ENCODE measurements at regions not wholly inside any gene's neighbourhood (a gene's known extent, or its start where the extent isn't known, plus 50 kb on each side); places are given as distances from the start of the nearest gene placed in this dataset.

GRCh38 chrX:10288373-10288975 lies 131.7 kb downstream of the CLCN4 start:
- Histone ChIP-seq H3K4me1 (no peaks in the 10 kb centered on the region), H3K36me3 (no peaks in the 10 kb centered on the region), H3K27me3 (no peaks in the 10 kb centered on the region), H3K27ac (no peak overlapping the region), H3K4me3 (no peak overlapping the region), H3K9me3 (no peaks in the 10 kb centered on the region)
- no peak for ATAC-seq
- 51 to 79% methylated on average over 6 to 7 of the region's 7 CpGs for WGBS, 2 donors (ENCODE audit: low coverage in 1 of 2)
- TF ChIP-seq CTCF (IDR thresholded peaks at IDR 0.05) = no peak
- no peak for TF ChIP-seq EP300 (IDR thresholded peaks at IDR 0.05)
- TF ChIP-seq POLR2A (IDR thresholded peaks at IDR 0.05) = no peak
- no peak for TF ChIP-seq POLR2AphosphoS5 (IDR thresholded peaks at IDR 0.05)

GRCh38 chrX:10296576-10296975 lies 139.8 kb downstream of the CLCN4 start:
- H3K36me3 ChIP-seq = no peaks in the 10 kb centered on the region
- no peaks in the 10 kb centered on the region for H3K4me1 ChIP-seq
- no peak overlapping the region for H3K4me3 ChIP-seq
- no peaks in the 10 kb centered on the region for H3K27me3 ChIP-seq
- ATAC-seq = no peak
- TF ChIP-seq CTCF (IDR thresholded peaks at IDR 0.05) (no peak), EP300 (IDR thresholded peaks at IDR 0.05) (no peak), POLR2AphosphoS5 (IDR thresholded peaks at IDR 0.05) (no peak), POLR2A (IDR thresholded peaks at IDR 0.05) (no peak)
- H3K9me3 ChIP-seq = no peaks in the 10 kb centered on the region
- H3K27ac ChIP-seq = no peak overlapping the region

GRCh38 chrX:10310511-10310910 lies 153.7 kb downstream of the CLCN4 start:
- H3K36me3 ChIP-seq = no peaks in the 10 kb centered on the region
- H3K4me1 ChIP-seq = no peaks in the 10 kb centered on the region
- TF ChIP-seq CTCF (IDR thresholded peaks at IDR 0.05) = no peak
- TF ChIP-seq EP300 (IDR thresholded peaks at IDR 0.05) = no peak
- no peak for TF ChIP-seq POLR2AphosphoS5 (IDR thresholded peaks at IDR 0.05)
- TF ChIP-seq POLR2A (IDR thresholded peaks at IDR 0.05) = no peak
- no peaks in the 10 kb centered on the region for H3K9me3 ChIP-seq
- ATAC-seq = no peak
- WGBS, 2 donors (ENCODE audit: low coverage in 1 of 2) = no CpG with 5 or more reads among the region's 1 CpG
- H3K27ac ChIP-seq = no peak overlapping the region
- no peak overlapping the region for H3K4me3 ChIP-seq
- H3K27me3 ChIP-seq = no peaks in the 10 kb centered on the region

- Histone ChIP-seq H3K27ac (no peak overlapping the region), H3K9me3 (no peaks in the 10 kb centered on the region), H3K4me1 (no peaks in the 10 kb centered on the region), H3K27me3 (no peaks in the 10 kb centered on the region), H3K4me3 (no peak overlapping the region), H3K36me3 (no peaks in the 10 kb centered on the region)
- WGBS, 2 donors (ENCODE audit: low coverage in 1 of 2) = 46 to 94% methylated on average over 2 to 3 of the region's 3 CpGs
- TF ChIP-seq POLR2AphosphoS5 (IDR thresholded peaks at IDR 0.05) = no peak
- TF ChIP-seq EP300 (IDR thresholded peaks at IDR 0.05) = no peak
- no peak for TF ChIP-seq CTCF (IDR thresholded peaks at IDR 0.05)
- no peak for TF ChIP-seq POLR2A (IDR thresholded peaks at IDR 0.05)
- ATAC-seq = no peak
Measured at GRCh38 chrX:10314530-10315104, 157.8 kb downstream of the CLCN4 start.

GRCh38 chrX:10325611-10326010 lies 168.8 kb downstream of the CLCN4 start:
- H3K27ac ChIP-seq = no peak overlapping the region
- no peak for TF ChIP-seq EP300 (IDR thresholded peaks at IDR 0.05)
- TF ChIP-seq POLR2AphosphoS5 (IDR thresholded peaks at IDR 0.05) = no peak
- no peak for TF ChIP-seq POLR2A (IDR thresholded peaks at IDR 0.05)
- TF ChIP-seq CTCF (IDR thresholded peaks at IDR 0.05) = no peak
- no peaks in the 10 kb centered on the region for H3K4me1 ChIP-seq
- no peaks in the 10 kb centered on the region for H3K9me3 ChIP-seq
- H3K4me3 ChIP-seq = no peak overlapping the region
- H3K36me3 ChIP-seq = no peaks in the 10 kb centered on the region
- no peak for ATAC-seq
- H3K27me3 ChIP-seq = no peaks in the 10 kb centered on the region
- WGBS, 2 donors (ENCODE audit: low coverage in 1 of 2) = 66 to 77% methylated on average over 2 of the region's 2 CpGs
